ENCODE measurements at regions not wholly inside any gene's neighbourhood (a gene's known extent, or its start where the extent isn't known, plus 50 kb on each side); places are given as distances from the start of the nearest gene placed in this dataset.

DNA sequence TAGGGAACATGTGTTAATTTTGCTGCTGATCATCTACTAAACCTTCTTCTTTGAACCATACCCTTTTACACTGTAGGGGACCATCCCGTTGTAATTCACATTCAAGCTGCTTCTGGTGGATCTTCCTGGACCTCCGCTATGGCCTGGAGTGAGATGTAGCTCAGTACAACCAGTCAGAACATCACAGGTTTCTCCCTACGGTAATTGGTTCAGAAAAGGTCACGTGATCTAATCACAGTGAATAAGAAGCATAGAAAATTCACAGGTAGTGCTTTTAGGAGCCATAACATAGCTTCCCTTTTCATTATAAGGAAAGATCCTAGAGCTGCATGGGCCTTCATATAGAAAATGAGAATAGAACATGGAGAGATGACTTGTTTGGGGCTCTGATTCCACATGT, 320.8 kb upstream of the PDZRN3 start:
- Histone ChIP-seq H3K79me2 (ENCODE audit: control insufficient read depth, insufficient read depth, low read length) (no peaks in the 10 kb centered on the region), H3K9ac (ENCODE audit: control insufficient read depth, extremely low read depth, insufficient read depth, low read length) (no peak overlapping the region), H4K20me1 (ENCODE audit: control insufficient read depth, extremely low read depth, insufficient read depth, low read length) (no peaks in the 10 kb centered on the region), H3K36me3 (ENCODE audit: control insufficient read depth in 2 of 2, extremely low read depth in 1 of 2, insufficient read depth in 2 of 2, low read length in 2 of 2) (no peaks in the 10 kb centered on the region), H3K4me1 (ENCODE audit: control insufficient read depth, extremely low read depth, insufficient read depth, low read length) (no peaks in the 10 kb centered on the region), H3K9me1 (ENCODE audit: control insufficient read depth, extremely low read depth, insufficient read depth, low read length) (no peaks in the 10 kb centered on the region), H3K27me3 (ENCODE audit: control insufficient read depth, extremely low read depth, insufficient read depth, low read length) (no peaks in the 10 kb centered on the region), H3K4me2 (ENCODE audit: control insufficient read depth, extremely low read depth, insufficient read depth, low read depth, low read length) (no peak overlapping the region), H3K27ac (ENCODE audit: control insufficient read depth, insufficient read depth, low read length) (no peak overlapping the region), H2AFZ (ENCODE audit: control insufficient read depth, low read length) (no peak overlapping the region), H3K4me3 (ENCODE audit: control insufficient read depth in 2 of 3, extremely low read depth in 1 of 3, insufficient read depth in 2 of 3, low read depth in 1 of 3, low read length in 3 of 3) (no peak overlapping the region), H3K9me3 (ENCODE audit: control insufficient read depth, low read depth, low read length) (no peaks in the 10 kb centered on the region)
- TF ChIP-seq EZH2 (IDR thresholded peaks at IDR 0.05; ENCODE audit: low read length) = no peak
- TF ChIP-seq, protein P1, sequence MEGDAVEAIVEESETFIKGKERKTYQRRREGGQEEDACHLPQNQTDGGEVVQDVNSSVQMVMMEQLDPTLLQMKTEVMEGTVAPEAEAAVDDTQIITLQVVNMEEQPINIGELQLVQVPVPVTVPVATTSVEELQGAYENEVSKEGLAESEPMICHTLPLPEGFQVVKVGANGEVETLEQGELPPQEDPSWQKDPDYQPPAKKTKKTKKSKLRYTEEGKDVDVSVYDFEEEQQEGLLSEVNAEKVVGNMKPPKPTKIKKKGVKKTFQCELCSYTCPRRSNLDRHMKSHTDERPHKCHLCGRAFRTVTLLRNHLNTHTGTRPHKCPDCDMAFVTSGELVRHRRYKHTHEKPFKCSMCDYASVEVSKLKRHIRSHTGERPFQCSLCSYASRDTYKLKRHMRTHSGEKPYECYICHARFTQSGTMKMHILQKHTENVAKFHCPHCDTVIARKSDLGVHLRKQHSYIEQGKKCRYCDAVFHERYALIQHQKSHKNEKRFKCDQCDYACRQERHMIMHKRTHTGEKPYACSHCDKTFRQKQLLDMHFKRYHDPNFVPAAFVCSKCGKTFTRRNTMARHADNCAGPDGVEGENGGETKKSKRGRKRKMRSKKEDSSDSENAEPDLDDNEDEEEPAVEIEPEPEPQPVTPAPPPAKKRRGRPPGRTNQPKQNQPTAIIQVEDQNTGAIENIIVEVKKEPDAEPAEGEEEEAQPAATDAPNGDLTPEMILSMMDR (optimal IDR thresholded peaks at IDR 0.05 in 1 of 3, IDR thresholded peaks at IDR 0.05 in 1 of 3, conservative IDR thresholded peaks at IDR 0.05 in 1 of 3; ENCODE audit: extremely low read depth in 1 of 3, insufficient read depth in 2 of 3, low read length in 3 of 3) = no peak
- FAIRE-seq = no peak
- DNase-seq (ENCODE audit: low read depth, low spot score) = no peak
- dilution Hi-C loops (cut with MboI; ENCODE audit: extremely low pct_ligation_motif_present, low sequenced_read_pairs) = no loop called here

DNA sequence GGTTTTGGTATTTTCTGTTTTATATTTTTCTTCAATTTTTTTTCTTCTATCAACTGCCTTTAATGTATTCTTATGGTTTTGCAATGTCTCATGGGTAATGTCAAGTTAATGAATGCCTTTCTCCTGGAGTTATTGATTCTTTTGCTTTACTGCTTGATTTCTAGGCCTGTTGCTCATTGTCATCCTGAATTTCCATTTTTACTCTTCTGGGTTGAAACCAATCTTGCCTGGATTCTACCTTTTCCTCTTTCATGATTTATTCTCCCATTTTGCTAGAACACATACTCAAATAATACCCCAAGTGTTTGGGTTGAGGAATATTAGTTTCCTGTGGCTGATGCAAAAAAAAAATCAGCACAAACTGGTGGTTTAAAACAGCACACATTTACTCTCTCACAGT, 315.2 kb upstream of the PDZRN3 start:
- Histone ChIP-seq H3K79me2 (ENCODE audit: control insufficient read depth, insufficient read depth, low read length) (no peaks in the 10 kb centered on the region), H3K36me3 (ENCODE audit: control insufficient read depth in 2 of 2, extremely low read depth in 1 of 2, insufficient read depth in 2 of 2, low read length in 2 of 2) (no peaks in the 10 kb centered on the region), H3K9ac (ENCODE audit: control insufficient read depth, extremely low read depth, insufficient read depth, low read length) (no peak overlapping the region), H3K27me3 (ENCODE audit: control insufficient read depth, extremely low read depth, insufficient read depth, low read length) (no peaks in the 10 kb centered on the region), H3K4me2 (ENCODE audit: control insufficient read depth, extremely low read depth, insufficient read depth, low read depth, low read length) (no peak overlapping the region), H3K27ac (ENCODE audit: control insufficient read depth, insufficient read depth, low read length) (no peak overlapping the region), H3K9me3 (ENCODE audit: control insufficient read depth, low read depth, low read length) (no peaks in the 10 kb centered on the region), H3K4me1 (ENCODE audit: control insufficient read depth, extremely low read depth, insufficient read depth, low read length) (no peaks in the 10 kb centered on the region), H3K4me3 (ENCODE audit: control insufficient read depth in 2 of 3, extremely low read depth in 1 of 3, insufficient read depth in 2 of 3, low read depth in 1 of 3, low read length in 3 of 3) (no peak overlapping the region), H3K9me1 (ENCODE audit: control insufficient read depth, extremely low read depth, insufficient read depth, low read length) (no peaks in the 10 kb centered on the region), H4K20me1 (ENCODE audit: control insufficient read depth, extremely low read depth, insufficient read depth, low read length) (no peaks in the 10 kb centered on the region), H2AFZ (ENCODE audit: control insufficient read depth, low read length) (no peak overlapping the region)
- dilution Hi-C loops (cut with MboI; ENCODE audit: extremely low pct_ligation_motif_present, low sequenced_read_pairs) = no loop called here
- no peak for TF ChIP-seq EZH2 (IDR thresholded peaks at IDR 0.05; ENCODE audit: low read length)
- TF ChIP-seq, protein P1 (optimal IDR thresholded peaks at IDR 0.05 in 1 of 3, IDR thresholded peaks at IDR 0.05 in 1 of 3, conservative IDR thresholded peaks at IDR 0.05 in 1 of 3; ENCODE audit: extremely low read depth in 1 of 3, insufficient read depth in 2 of 3, low read length in 3 of 3) = no peak
- FAIRE-seq = no peak
- no peak for DNase-seq (ENCODE audit: low read depth, low spot score)
